IPS-18a (cell line): ENCODE measurements at regions not wholly inside any gene's neighbourhood (a gene's known extent, or its start where the extent isn't known, plus 50 kb on each side); places are given as distances from the start of the nearest gene placed in this dataset.
"Not testable (repeated sequence)": the region's sequence is repeated elsewhere in the genome, so short reads cannot be mapped to it uniquely, and the experiment has no call there.

ENCODE experiments used
- H3K27ac ChIP-seq: one replicate; pipeline ENCODE4 v1.5.1; 2013; ENCODE audit warnings: low read length
- H3K27me3 ChIP-seq: one replicate; pipeline ENCODE4 v1.6.1; 2013; ENCODE audit warnings: mild to moderate bottlenecking, low read length; ENCODE audit not compliant: control insufficient read depth, insufficient read depth
- H3K36me3 ChIP-seq: one replicate; pipeline ENCODE4 v1.6.1; 2013; ENCODE audit warnings: low read depth, low read length; ENCODE audit not compliant: control insufficient read depth
- H3K4me1 ChIP-seq: one replicate; pipeline ENCODE4 v1.6.1; 2013; ENCODE audit warnings: low read depth, low read length; ENCODE audit not compliant: control insufficient read depth
- H3K4me3 ChIP-seq: one replicate; pipeline ENCODE4 v1.5.1; 2013; ENCODE audit warnings: low read length
- H3K9ac ChIP-seq: one replicate; pipeline ENCODE4 v1.6.1; 2013; ENCODE audit warnings: mild to moderate bottlenecking, low read length, moderate library complexity
- H3K9me3 ChIP-seq: one replicate; pipeline ENCODE4 v1.6.1; 2013; ENCODE audit warnings: low read depth, low read length; ENCODE audit not compliant: control insufficient read depth

- Histone ChIP-seq H3K4me3 (no peak overlapping the region), H3K36me3 (no peaks in the 10 kb centered on the region), H3K9ac (no peak overlapping the region), H3K27ac (no peak overlapping the region), H3K9me3 (no peaks in the 10 kb centered on the region), H3K27me3 (no peaks in the 10 kb centered on the region), H3K4me1 (no peaks in the 10 kb centered on the region)
Measured at GRCh38 chr3:158925021-158925420, 123.2 kb downstream of the MFSD1 start.

- H3K9ac ChIP-seq = no peak overlapping the region
- H3K4me1 ChIP-seq = no peaks in the 10 kb centered on the region
- H3K36me3 ChIP-seq = no peaks in the 10 kb centered on the region
- no peak overlapping the region for H3K27ac ChIP-seq
- no peak overlapping the region for H3K4me3 ChIP-seq
- H3K9me3 ChIP-seq = no peaks in the 10 kb centered on the region
- H3K27me3 ChIP-seq = no peaks in the 10 kb centered on the region
Measured at GRCh38 chr3:158925828-158926494, 124.1 kb downstream of the MFSD1 start.

- Histone ChIP-seq H3K4me3 (no peak overlapping the region), H3K4me1 (peaks cover 5% of the 10 kb centered on the region), H3K36me3 (no peaks in the 10 kb centered on the region), H3K9ac (no peak overlapping the region), H3K27ac (no peak overlapping the region), H3K9me3 (no peaks in the 10 kb centered on the region), H3K27me3 (no peaks in the 10 kb centered on the region)
Measured at GRCh38 chr3:158935846-158936245, 134.0 kb downstream of the MFSD1 start.

- Histone ChIP-seq H3K27me3 (no peaks in the 10 kb centered on the region), H3K9ac (no peak overlapping the region), H3K4me1 (peaks cover 5% of the 10 kb centered on the region), H3K36me3 (no peaks in the 10 kb centered on the region), H3K4me3 (no peak overlapping the region), H3K27ac (no peak overlapping the region), H3K9me3 (no peaks in the 10 kb centered on the region)
Measured at GRCh38 chr3:158936530-158937113, 134.8 kb downstream of the MFSD1 start.

GRCh38 chr3:158950178-158950901, 148.5 kb downstream of the MFSD1 start:
- H3K27me3 ChIP-seq = no peaks in the 10 kb centered on the region
- no peaks in the 10 kb centered on the region for H3K9me3 ChIP-seq
- H3K36me3 ChIP-seq = no peaks in the 10 kb centered on the region
- H3K4me3 ChIP-seq = no peak overlapping the region
- no peak overlapping the region for H3K27ac ChIP-seq
- H3K9ac ChIP-seq = no peak overlapping the region
- no peaks in the 10 kb centered on the region for H3K4me1 ChIP-seq

GRCh38 chr3:158953131-158953530, 151.3 kb downstream of the MFSD1 start:
- no peak overlapping the region for H3K27ac ChIP-seq
- no peaks in the 10 kb centered on the region for H3K4me1 ChIP-seq
- H3K27me3 ChIP-seq = no peaks in the 10 kb centered on the region
- no peak overlapping the region for H3K9ac ChIP-seq
- no peaks in the 10 kb centered on the region for H3K36me3 ChIP-seq
- H3K4me3 ChIP-seq = no peak overlapping the region
- H3K9me3 ChIP-seq = no peaks in the 10 kb centered on the region

- Histone ChIP-seq H3K9ac (no peak overlapping the region), H3K4me3 (no peak overlapping the region), H3K36me3 (no peaks in the 10 kb centered on the region), H3K27ac (no peak overlapping the region), H3K9me3 (no peaks in the 10 kb centered on the region), H3K4me1 (no peaks in the 10 kb centered on the region), H3K27me3 (no peaks in the 10 kb centered on the region)
Measured at GRCh38 chr3:158954420-158954819, 152.6 kb downstream of the MFSD1 start.

- H3K27me3 ChIP-seq, H3K27ac ChIP-seq, H3K9ac ChIP-seq, H3K9me3 ChIP-seq, H3K4me3 ChIP-seq, H3K36me3 ChIP-seq: not testable (repeated sequence)
- peaks cover 18% of the 10 kb centered on the region for H3K4me1 ChIP-seq
Measured at GRCh38 chr3:158957777-158958176, 155.9 kb downstream of the MFSD1 start.

- no peak overlapping the region for H3K4me3 ChIP-seq
Measured at GRCh38 chr3:158958873-158959272, 157.0 kb downstream of the MFSD1 start.

GRCh38 chr3:158961471-158961870, 159.6 kb downstream of the MFSD1 start:
- no peaks in the 10 kb centered on the region for H3K27me3 ChIP-seq
- peak overlapping the region; percentile 7 for H3K4me3 ChIP-seq
- peak overlapping the region; percentile 76 for H3K27ac ChIP-seq
- no peak overlapping the region for H3K9ac ChIP-seq
- H3K9me3 ChIP-seq = no peaks in the 10 kb centered on the region
- H3K4me1 ChIP-seq = peaks cover 18% of the 10 kb centered on the region
- no peaks in the 10 kb centered on the region for H3K36me3 ChIP-seq

More at GRCh38 chr3:158958873-158959272, 157.0 kb downstream of the MFSD1 start:
- Histone ChIP-seq H3K9ac (no peak overlapping the region), H3K9me3 (no peaks in the 10 kb centered on the region), H3K27me3 (no peaks in the 10 kb centered on the region), H3K27ac (no peak overlapping the region), H3K4me1 (peaks cover 18% of the 10 kb centered on the region), H3K36me3 (no peaks in the 10 kb centered on the region)

GRCh38 chr3:158961911-158962310, 160.1 kb downstream of the MFSD1 start:
- Histone ChIP-seq H3K9me3 (no peaks in the 10 kb centered on the region), H3K4me1 (peaks cover 18% of the 10 kb centered on the region), H3K9ac (no peak overlapping the region), H3K4me3 (peak overlapping the region; percentile 7), H3K27me3 (no peaks in the 10 kb centered on the region), H3K36me3 (no peaks in the 10 kb centered on the region), H3K27ac (peak overlapping the region; percentile 76)
